Fibroblast of mammary gland (primary cell): ENCODE measurements at regions not wholly inside any gene's neighbourhood (a gene's known extent, or its start where the extent isn't known, plus 50 kb on each side); places are given as distances from the start of the nearest gene placed in this dataset.

Experiments used
- DNase-seq: peaks from one replicate; pipeline ENCODE4 v3.0.0-alpha.2; 2010; ENCODE audit warnings: low read depth
- H3K4me3 ChIP-seq: 2 replicates; pipeline ENCODE4 v1.5.1; 2011; ENCODE audit warnings: low read depth, mild to moderate bottlenecking, low read length, moderate library complexity; ENCODE audit not compliant: control insufficient read depth
- TF ChIP-seq, protein P1 (sequence below): conservative IDR thresholded peaks from 2 replicates; pipeline ENCODE4 v1.5.1; 2011; ENCODE audit warnings: low read depth, low read length, inconsistent platforms; ENCODE audit not compliant: control insufficient read depth, insufficient read depth

DNA sequence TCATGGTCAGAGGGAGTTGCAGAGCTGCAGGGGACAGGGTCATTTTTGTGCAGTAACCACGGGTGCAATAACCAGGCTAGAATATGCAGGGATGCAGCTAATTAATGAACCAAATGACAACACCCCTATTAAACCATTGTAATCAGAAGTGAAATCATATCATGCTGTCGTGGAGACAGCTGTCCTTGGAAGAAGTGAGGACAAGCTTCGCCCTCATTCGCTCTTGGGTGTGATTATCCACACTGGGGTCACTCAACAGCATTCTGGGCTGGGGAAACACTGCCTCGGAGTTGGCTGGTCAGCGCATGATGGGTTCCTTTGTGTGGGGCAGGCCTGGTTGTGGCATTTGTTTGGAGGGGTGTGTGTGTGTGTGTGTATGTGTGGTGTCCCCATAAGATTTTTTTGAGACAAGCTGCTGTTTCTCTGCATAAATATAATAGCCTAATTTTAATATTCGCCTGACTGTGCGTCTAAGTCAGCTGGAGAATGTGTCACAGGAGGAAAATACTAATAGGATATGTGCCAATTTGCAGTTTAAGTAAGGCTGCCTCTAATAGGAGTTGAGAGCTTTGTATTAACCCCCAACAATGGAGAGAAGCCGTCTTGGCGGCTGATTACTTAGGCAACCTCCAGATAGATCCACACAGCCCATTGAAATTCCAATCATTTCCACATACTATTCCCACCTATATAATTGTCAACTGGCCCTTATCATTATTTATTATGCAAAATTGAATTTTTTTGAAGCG, 149.4 kb downstream of the DNAJB6 start:
- TF ChIP-seq, protein P1, sequence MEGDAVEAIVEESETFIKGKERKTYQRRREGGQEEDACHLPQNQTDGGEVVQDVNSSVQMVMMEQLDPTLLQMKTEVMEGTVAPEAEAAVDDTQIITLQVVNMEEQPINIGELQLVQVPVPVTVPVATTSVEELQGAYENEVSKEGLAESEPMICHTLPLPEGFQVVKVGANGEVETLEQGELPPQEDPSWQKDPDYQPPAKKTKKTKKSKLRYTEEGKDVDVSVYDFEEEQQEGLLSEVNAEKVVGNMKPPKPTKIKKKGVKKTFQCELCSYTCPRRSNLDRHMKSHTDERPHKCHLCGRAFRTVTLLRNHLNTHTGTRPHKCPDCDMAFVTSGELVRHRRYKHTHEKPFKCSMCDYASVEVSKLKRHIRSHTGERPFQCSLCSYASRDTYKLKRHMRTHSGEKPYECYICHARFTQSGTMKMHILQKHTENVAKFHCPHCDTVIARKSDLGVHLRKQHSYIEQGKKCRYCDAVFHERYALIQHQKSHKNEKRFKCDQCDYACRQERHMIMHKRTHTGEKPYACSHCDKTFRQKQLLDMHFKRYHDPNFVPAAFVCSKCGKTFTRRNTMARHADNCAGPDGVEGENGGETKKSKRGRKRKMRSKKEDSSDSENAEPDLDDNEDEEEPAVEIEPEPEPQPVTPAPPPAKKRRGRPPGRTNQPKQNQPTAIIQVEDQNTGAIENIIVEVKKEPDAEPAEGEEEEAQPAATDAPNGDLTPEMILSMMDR, result no peak
- no peak overlapping the region for H3K4me3 ChIP-seq
- no peak for DNase-seq

DNA sequence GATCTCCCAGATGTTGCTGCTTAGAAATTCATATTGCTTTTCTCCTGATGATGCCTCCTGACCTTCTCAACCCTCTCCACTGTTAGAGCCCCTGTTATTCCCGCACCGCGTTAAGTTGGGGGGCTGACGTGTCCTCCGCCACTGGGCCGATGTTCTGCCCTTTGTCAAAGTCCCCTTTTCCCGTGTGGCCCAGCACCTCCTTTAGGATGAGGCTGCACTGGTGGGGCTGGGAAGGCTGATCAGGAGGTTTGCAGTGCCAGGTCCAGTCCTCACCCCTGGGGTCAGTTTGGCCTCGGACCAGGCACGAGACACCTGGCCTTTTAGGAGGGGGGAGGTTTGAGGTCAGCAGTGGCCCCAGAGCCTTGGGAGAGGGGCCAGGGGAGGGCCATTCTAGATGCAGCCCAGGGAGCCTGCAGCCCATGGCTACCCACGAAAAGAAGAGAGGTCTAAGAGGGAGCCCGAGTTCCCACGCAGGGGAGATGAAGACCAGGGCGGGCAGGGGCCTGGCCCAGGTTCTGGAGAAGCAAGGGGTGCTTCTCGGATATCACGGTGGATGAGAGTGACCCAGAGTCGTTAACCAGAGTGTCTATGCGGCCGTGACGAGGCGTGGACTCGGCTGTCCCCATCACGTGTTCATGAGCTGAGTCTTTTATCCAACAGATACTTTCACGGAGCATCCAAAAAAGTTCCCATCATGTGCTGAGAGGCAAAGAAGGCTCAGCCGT, 150.4 kb downstream of the DNAJB6 start:
- no peak overlapping the region for H3K4me3 ChIP-seq
- DNase-seq, result no peak
- TF ChIP-seq, protein P1, result no peak

DNA sequence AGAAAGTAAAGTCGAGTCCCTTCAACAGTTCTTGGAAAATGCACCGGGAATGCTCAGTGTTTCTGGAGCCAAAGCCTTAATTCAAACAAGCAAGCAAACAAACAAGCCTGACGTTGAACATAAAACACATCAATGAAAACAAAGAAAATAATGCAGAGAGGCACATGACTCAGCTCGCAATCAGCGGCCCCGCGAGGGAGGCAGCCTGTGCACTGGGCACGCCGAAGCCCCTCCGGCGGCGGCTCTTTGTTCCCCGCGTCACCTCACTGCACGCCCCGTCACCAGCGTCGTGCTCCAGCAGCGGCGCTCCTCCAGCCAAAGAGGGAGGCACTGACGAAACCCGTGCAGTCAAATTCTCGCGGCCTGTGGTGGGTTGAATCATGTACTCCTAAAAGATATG, 151.5 kb downstream of the DNAJB6 start:
- TF ChIP-seq, protein P1, result no peak
- DNase-seq, result peak; percentile 18
- no peak overlapping the region for H3K4me3 ChIP-seq

DNA sequence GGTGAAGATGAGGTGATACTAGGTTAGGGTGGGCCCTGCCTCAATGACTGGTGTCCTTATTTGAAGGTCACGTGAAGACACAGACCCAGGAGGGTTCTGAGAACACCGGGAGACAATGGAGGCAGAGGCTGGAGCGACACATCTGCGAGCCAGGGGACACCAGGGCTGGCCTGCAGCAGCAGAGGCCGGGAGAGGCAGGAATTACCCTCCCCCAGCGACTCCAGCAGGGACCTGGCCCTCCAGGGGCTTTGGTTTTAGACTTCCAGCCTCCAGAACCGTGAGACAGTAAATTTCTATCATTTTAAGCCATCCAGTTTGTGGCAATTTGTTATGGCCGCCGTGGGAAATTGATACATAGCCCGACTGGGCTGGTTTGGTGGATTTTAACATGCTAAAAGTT, 152.2 kb downstream of the DNAJB6 start:
- no peak overlapping the region for H3K4me3 ChIP-seq
- no peak for DNase-seq
- TF ChIP-seq, protein P1, result no peak
